ENCODE measurements at regions not wholly inside any gene's neighbourhood (a gene's known extent, or its start where the extent isn't known, plus 50 kb on each side); places are given as distances from the start of the nearest gene placed in this dataset.

GRCh38 chr16:59289151-59289550, 555.0 kb upstream of the GOT2 start:
- no peak for TF ChIP-seq CBX3 (IDR thresholded peaks at IDR 0.05; ENCODE audit: borderline replicate concordance, low read depth)
- no peak for TF ChIP-seq DPF2 (IDR thresholded peaks at IDR 0.05)
- TF ChIP-seq ESRRA (IDR thresholded peaks at IDR 0.05; ENCODE audit: low read length): no peak
- TF ChIP-seq ZZZ3 (IDR thresholded peaks at IDR 0.05; ENCODE audit: control insufficient read depth, insufficient read length, low read depth): no peak
- no peak for TF ChIP-seq ELK1 (IDR thresholded peaks at IDR 0.05; ENCODE audit: low read depth, low read length)
- TF ChIP-seq STAT3 (IDR thresholded peaks at IDR 0.05; ENCODE audit: low read depth, low read length): no peak
- RAD21 ChIA-PET (ENCODE audit: unreplicated experiment): no interaction called here

GRCh38 chr16:59274141-59274540, 540.0 kb upstream of the GOT2 start:
- Histone ChIP-seq H3K4me1 (ENCODE audit: control insufficient read depth, insufficient read depth, low read length) (no peaks in the 10 kb centered on the region), H3K4me3 (no peak overlapping the region), H3K4me2 (ENCODE audit: control insufficient read depth, insufficient read depth) (no peak overlapping the region), H2AFZ (ENCODE audit: control insufficient read depth, low read depth, low read length) (no peak overlapping the region), H3K36me3 (ENCODE audit: control insufficient read depth in 2 of 2, insufficient read depth in 2 of 2, low read length in 1 of 2) (no peaks in the 10 kb centered on the region), H3K9ac (ENCODE audit: control insufficient read depth, insufficient read depth, low read length) (no peak overlapping the region), H3K27me3 (replicated peaks in 1 of 2; ENCODE audit: control insufficient read depth in 2 of 2, insufficient read depth in 2 of 2, low read length in 1 of 2) (no peaks in the 10 kb centered on the region), H3K9me3 (replicated peaks; ENCODE audit: control insufficient read depth, insufficient read depth, low read length) (no peaks in the 10 kb centered on the region), H3K79me2 (ENCODE audit: control insufficient read depth, insufficient read depth, low read length) (no peaks in the 10 kb centered on the region), H4K20me1 (ENCODE audit: control insufficient read depth, insufficient read depth) (no peaks in the 10 kb centered on the region), H3K27ac (ENCODE audit: control insufficient read depth, insufficient read depth) (no peak overlapping the region)
- DNase-seq (ENCODE audit: low read depth, low spot score): no peak
- CTCF ChIA-PET: interaction anchor here (0.6 kb wide), 1 partner anchor 290 kb away, joined by 3 read pairs; no protein-coding TSS in a partner anchor
- WGBS (ENCODE audit: insufficient coverage, insufficient replicate concordance, low lambda C conversion rate, missing lambda C conversion rate): 19% methylated on average over 3 of the region's 3 CpGs
- no TSS peak for BruUV-seq (replicated peaks)
- in situ Hi-C loops (cut with MboI): no loop called here
- POLR2A ChIA-PET: no interaction called here
- SMC1A ChIA-PET (ENCODE audit: uncharacterized antibody, unreplicated experiment): no interaction called here
- FAIRE-seq: no peak
- RAD21 ChIA-PET (ENCODE audit: unreplicated experiment): no interaction called here
- intact Hi-C loops (cut with micrococcal nuclease; ENCODE audit: unreplicated experiment): no loop called here
- ATAC-seq: no peak
- TF ChIP-seq ETV6 (conservative IDR thresholded peaks at IDR 0.05 in 1 of 2, IDR thresholded peaks at IDR 0.05 in 1 of 2; ENCODE audit: borderline replicate concordance in 1 of 2, low read depth in 1 of 2) (no peak), EED (IDR thresholded peaks at IDR 0.05; ENCODE audit: low read depth) (no peak), NR2C2 (IDR thresholded peaks at IDR 0.05; ENCODE audit: borderline replicate concordance, control insufficient read depth, insufficient read length, low read depth) (no peak), NFXL1 (IDR thresholded peaks at IDR 0.05; ENCODE audit: borderline replicate concordance) (no peak), TARDBP (IDR thresholded peaks at IDR 0.05; ENCODE audit: borderline replicate concordance) (no peak), BMI1 (IDR thresholded peaks at IDR 0.05; ENCODE audit: borderline replicate concordance) (no peak), BACH1 (IDR thresholded peaks at IDR 0.05; ENCODE audit: borderline replicate concordance) (no peak), NFYB (IDR thresholded peaks at IDR 0.05; ENCODE audit: insufficient read depth, low read depth, low read length) (no peak), REST (IDR thresholded peaks at IDR 0.05; ENCODE audit: low read depth, low read length) (no peak), MTA2 (IDR thresholded peaks at IDR 0.05; ENCODE audit: low read depth) (no peak)

More at GRCh38 chr16:59289151-59289550, 555.0 kb upstream of the GOT2 start:
- DNase-seq (ENCODE audit: low read depth, low spot score): no peak
- 14% methylated on average over 3 of the region's 3 CpGs for WGBS (ENCODE audit: insufficient coverage, insufficient replicate concordance, low lambda C conversion rate, missing lambda C conversion rate)
- Histone ChIP-seq H3K4me2 (ENCODE audit: control insufficient read depth, insufficient read depth) (no peak overlapping the region), H3K27me3 (replicated peaks in 1 of 2; ENCODE audit: control insufficient read depth in 2 of 2, insufficient read depth in 2 of 2, low read length in 1 of 2) (no peaks in the 10 kb centered on the region), H3K27ac (ENCODE audit: control insufficient read depth, insufficient read depth) (no peak overlapping the region), H3K4me1 (ENCODE audit: control insufficient read depth, insufficient read depth, low read length) (no peaks in the 10 kb centered on the region), H3K9me3 (replicated peaks; ENCODE audit: control insufficient read depth, insufficient read depth, low read length) (no peaks in the 10 kb centered on the region), H3K9ac (ENCODE audit: control insufficient read depth, insufficient read depth, low read length) (no peak overlapping the region), H3K36me3 (ENCODE audit: control insufficient read depth in 2 of 2, insufficient read depth in 2 of 2, low read length in 1 of 2) (no peaks in the 10 kb centered on the region), H4K20me1 (ENCODE audit: control insufficient read depth, insufficient read depth) (no peaks in the 10 kb centered on the region), H3K4me3 (no peak overlapping the region), H2AFZ (ENCODE audit: control insufficient read depth, low read depth, low read length) (no peak overlapping the region), H3K79me2 (ENCODE audit: control insufficient read depth, insufficient read depth, low read length) (no peaks in the 10 kb centered on the region)
- CTCF ChIA-PET: no interaction called here
- no peak for ATAC-seq
- in situ Hi-C loops (cut with MboI) (loop anchor here (10.0 kb wide), 1 partner anchor 56 kb away; no protein-coding TSS in a partner anchor), intact Hi-C loops (cut with micrococcal nuclease; ENCODE audit: unreplicated experiment) (no loop called here)
- no peak for FAIRE-seq
- POLR2A ChIA-PET: no interaction called here
- no TSS peak for BruUV-seq (replicated peaks)
- SMC1A ChIA-PET (ENCODE audit: uncharacterized antibody, unreplicated experiment): no interaction called here
